ENCODE measurements at regions not wholly inside any gene's neighbourhood (a gene's known extent, or its start where the extent isn't known, plus 50 kb on each side); places are given as distances from the start of the nearest gene placed in this dataset.
"Not testable (repeated sequence)": the region's sequence is repeated elsewhere in the genome, so short reads cannot be mapped to it uniquely, and the experiment has no call there.

DNA sequence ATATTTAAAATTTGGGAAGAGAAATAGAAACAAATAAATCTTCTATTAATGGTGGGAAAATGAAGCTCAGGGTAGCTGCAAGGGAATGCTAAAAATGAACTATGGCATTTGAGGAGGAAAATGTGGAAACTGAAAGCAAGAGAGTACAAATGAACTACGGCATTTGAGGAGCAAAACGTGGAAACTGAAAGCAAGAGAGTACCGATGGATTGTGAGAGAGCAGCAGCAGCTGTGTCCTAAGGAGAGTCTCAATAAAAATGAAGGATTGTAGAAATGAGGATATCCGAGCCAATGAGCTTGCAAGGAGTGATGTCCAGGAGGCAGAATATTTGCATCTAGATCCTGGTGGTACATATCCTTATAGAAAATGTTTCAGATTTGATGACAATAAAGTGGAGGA, 547.1 kb upstream of the ZNF337 start:
- Histone ChIP-seq H3K9ac (no peak overlapping the region), H4K20me1 (ENCODE audit: low read depth) (no peaks in the 10 kb centered on the region), H3K4me2 (no peak overlapping the region), H3K9me3 (ENCODE audit: low read depth) (no peaks in the 10 kb centered on the region), H3K27me3 (no peaks in the 10 kb centered on the region), H3F3A (ENCODE audit: low read depth) (no peaks in the 10 kb centered on the region), H3K36me3 (no peaks in the 10 kb centered on the region), H2AFZ (replicated peaks) (no peak overlapping the region), H3K79me2 (ENCODE audit: low read depth) (no peaks in the 10 kb centered on the region), H3K27ac (no peak overlapping the region), H3K4me3 (no peak overlapping the region), H3K4me1 (no peaks in the 10 kb centered on the region)
- Mint-ChIP-seq H3K4me3 (no peak overlapping the region), H3K36me3 (no peaks in the 10 kb centered on the region), H3K27ac (no peak overlapping the region), H3K27me3 (ENCODE audit: insufficient read depth, low read depth) (no peaks in the 10 kb centered on the region), H3K4me1 (no peaks in the 10 kb centered on the region), H3K9me3 (peaks cover 5% of the 10 kb centered on the region)
- no peak for DNase-seq (ENCODE audit: low spot score)
- no peak for TF ChIP-seq EZH2 (IDR thresholded peaks at IDR 0.05)
- TF ChIP-seq EZH2phosphoT487 (IDR thresholded peaks at IDR 0.05), result no peak
- TF ChIP-seq, protein P1, sequence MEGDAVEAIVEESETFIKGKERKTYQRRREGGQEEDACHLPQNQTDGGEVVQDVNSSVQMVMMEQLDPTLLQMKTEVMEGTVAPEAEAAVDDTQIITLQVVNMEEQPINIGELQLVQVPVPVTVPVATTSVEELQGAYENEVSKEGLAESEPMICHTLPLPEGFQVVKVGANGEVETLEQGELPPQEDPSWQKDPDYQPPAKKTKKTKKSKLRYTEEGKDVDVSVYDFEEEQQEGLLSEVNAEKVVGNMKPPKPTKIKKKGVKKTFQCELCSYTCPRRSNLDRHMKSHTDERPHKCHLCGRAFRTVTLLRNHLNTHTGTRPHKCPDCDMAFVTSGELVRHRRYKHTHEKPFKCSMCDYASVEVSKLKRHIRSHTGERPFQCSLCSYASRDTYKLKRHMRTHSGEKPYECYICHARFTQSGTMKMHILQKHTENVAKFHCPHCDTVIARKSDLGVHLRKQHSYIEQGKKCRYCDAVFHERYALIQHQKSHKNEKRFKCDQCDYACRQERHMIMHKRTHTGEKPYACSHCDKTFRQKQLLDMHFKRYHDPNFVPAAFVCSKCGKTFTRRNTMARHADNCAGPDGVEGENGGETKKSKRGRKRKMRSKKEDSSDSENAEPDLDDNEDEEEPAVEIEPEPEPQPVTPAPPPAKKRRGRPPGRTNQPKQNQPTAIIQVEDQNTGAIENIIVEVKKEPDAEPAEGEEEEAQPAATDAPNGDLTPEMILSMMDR (IDR thresholded peaks at IDR 0.05), result no peak

DNA sequence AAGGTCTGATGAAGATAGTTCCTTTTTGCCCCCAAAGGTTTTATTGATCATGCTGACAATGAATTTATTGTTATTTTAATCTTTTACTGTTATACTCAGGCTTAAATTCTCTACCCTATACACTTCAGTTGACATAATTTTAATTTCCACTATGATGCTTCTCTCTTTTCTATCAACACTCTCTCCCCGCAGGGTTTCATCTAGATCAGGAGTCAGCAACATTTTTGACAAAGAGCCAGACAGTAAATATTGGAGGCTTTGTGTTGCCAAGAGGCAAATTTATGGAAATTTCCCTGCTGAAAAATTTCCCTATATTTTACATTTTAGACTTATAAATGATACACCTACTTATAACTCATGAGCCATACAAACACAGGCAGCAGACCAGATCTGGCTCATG, 524.0 kb upstream of the ZNF337 start:
- not testable (repeated sequence) for H3K4me2 ChIP-seq; H3K9me3 ChIP-seq (ENCODE audit: low read depth); H3K4me1 Mint-ChIP-seq; H3K79me2 ChIP-seq (ENCODE audit: low read depth); H3K27ac Mint-ChIP-seq; H3K4me3 Mint-ChIP-seq; H3K4me1 ChIP-seq; H2AFZ ChIP-seq (replicated peaks); DNase-seq (ENCODE audit: low spot score); H3K9me3 Mint-ChIP-seq; H4K20me1 ChIP-seq (ENCODE audit: low read depth); H3K36me3 ChIP-seq; H3K4me3 ChIP-seq; H3K27ac ChIP-seq; H3K9ac ChIP-seq; H3F3A ChIP-seq (ENCODE audit: low read depth); H3K27me3 ChIP-seq; H3K36me3 Mint-ChIP-seq; H3K27me3 Mint-ChIP-seq (ENCODE audit: insufficient read depth, low read depth)

DNA sequence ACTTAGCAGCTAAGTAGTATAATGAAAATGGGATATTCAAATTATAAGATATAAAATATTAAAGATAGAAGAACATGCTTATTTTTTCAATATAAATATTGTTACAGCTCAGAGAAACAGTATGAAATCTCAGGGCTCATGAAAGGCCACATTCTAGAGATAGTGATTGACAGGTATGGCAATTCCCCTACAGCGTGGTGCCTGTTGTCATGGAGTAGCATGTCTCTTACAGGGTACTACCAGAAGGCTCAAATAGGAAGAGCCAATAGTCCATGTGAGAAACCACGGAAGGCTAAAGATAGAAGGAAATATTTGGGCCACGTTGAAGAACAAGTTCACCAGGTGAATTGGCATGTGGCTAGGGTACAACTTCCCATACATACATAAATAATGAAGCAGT, 522.9 kb upstream of the ZNF337 start:
- not testable (repeated sequence) for H2AFZ ChIP-seq (replicated peaks)

DNA sequence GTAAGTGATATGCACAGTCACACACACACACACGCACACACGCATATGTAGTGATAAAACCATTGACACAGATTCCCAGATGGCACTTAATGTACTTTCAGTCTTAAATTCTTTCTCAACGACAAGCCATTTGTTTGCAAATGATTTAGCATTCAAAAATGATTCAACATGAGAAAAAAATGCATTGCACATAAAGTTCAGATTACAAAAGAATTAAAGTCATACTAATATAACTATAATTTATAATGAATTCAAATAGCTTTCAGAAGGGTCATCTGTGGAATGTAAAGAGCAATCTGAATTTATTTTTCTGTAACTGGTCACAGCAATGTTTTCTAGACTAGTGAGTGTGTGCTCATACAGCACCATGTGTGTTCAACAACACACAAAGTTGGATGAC, 521.6 kb upstream of the ZNF337 start:
- Mint-ChIP-seq H3K4me3 (no peak overlapping the region), H3K9me3 (no peaks in the 10 kb centered on the region), H3K36me3 (no peaks in the 10 kb centered on the region), H3K4me1 (no peaks in the 10 kb centered on the region), H3K27me3 (ENCODE audit: insufficient read depth, low read depth) (no peaks in the 10 kb centered on the region), H3K27ac (no peak overlapping the region)
- no peaks in the 10 kb centered on the region for H3K79me2 ChIP-seq (ENCODE audit: low read depth)
- no peaks in the 10 kb centered on the region for H3K4me1 ChIP-seq
- H3K9ac ChIP-seq, result no peak overlapping the region
- H3K27ac ChIP-seq, result no peak overlapping the region
- no peak overlapping the region for H3K4me2 ChIP-seq
- peaks cover 4% of the 10 kb centered on the region for H3K9me3 ChIP-seq (ENCODE audit: low read depth)
- H3K27me3 ChIP-seq, result no peaks in the 10 kb centered on the region
- no peaks in the 10 kb centered on the region for H3K36me3 ChIP-seq
- no peaks in the 10 kb centered on the region for H4K20me1 ChIP-seq (ENCODE audit: low read depth)
- no peaks in the 10 kb centered on the region for H3F3A ChIP-seq (ENCODE audit: low read depth)
- DNase-seq (ENCODE audit: low spot score), result no peak
- TF ChIP-seq, protein P1 (IDR thresholded peaks at IDR 0.05), result no peak
- TF ChIP-seq EZH2phosphoT487 (IDR thresholded peaks at IDR 0.05) (no peak), EZH2 (IDR thresholded peaks at IDR 0.05) (no peak)
- no peak overlapping the region for H2AFZ ChIP-seq (replicated peaks)
- H3K4me3 ChIP-seq, result no peak overlapping the region

More for the DNA sequence above, 522.9 kb upstream of the ZNF337 start:
- H3K9ac ChIP-seq; H3K27me3 Mint-ChIP-seq (ENCODE audit: insufficient read depth, low read depth); H3K4me1 Mint-ChIP-seq; H3F3A ChIP-seq (ENCODE audit: low read depth); H3K79me2 ChIP-seq (ENCODE audit: low read depth); H3K36me3 Mint-ChIP-seq; H4K20me1 ChIP-seq (ENCODE audit: low read depth); H3K9me3 ChIP-seq (ENCODE audit: low read depth); DNase-seq (ENCODE audit: low spot score); H3K9me3 Mint-ChIP-seq; H3K36me3 ChIP-seq; H3K4me3 Mint-ChIP-seq; H3K4me3 ChIP-seq; H3K27me3 ChIP-seq; H3K27ac ChIP-seq; H3K4me2 ChIP-seq; H3K27ac Mint-ChIP-seq; H3K4me1 ChIP-seq: not testable (repeated sequence)
